Astrocyte of the spinal cord (primary cell): ENCODE measurements at regions not wholly inside any gene's neighbourhood (a gene's known extent, or its start where the extent isn't known, plus 50 kb on each side); places are given as distances from the start of the nearest gene placed in this dataset.

Experiments
- DNase-seq: peaks from one replicate; pipeline ENCODE4 v3.0.0; 2011; ENCODE audit warnings: low read depth, low spot score
- H3K4me3 ChIP-seq: 2 replicates; pipeline ENCODE4 v1.5.1; 2011; ENCODE audit warnings: low read depth, mild to moderate bottlenecking, low read length, moderate library complexity
- in situ Hi-C: cut with HindIII; loops from 2 replicates; pipeline ENCODE4 v1.10.0; 2017; ENCODE audit warnings: low sequenced_read_pairs
- TF ChIP-seq, protein P1 (sequence below): IDR thresholded peaks from 2 replicates; pipeline ENCODE4 v1.5.1; 2012; ENCODE audit warnings: low read depth, mild to moderate bottlenecking, low read length, inconsistent platforms

DNA sequence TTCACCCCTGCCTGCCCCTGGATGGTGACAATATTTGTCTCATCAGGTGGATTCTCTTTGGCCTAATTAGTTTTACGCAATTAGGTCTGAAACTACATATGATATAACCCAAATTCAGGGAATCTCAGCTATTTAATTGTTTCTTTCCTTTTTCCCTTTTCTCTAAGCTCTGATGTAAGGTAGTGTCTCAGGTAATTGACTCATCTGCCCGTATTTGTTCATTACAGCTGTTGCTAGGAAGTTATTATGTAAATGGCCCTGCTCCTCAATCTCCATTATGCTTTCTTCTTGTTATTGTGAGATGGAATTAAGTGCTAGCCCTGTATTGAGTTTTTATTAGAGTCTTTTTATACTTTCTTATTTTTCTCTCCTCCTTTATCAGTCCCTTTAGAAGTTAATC is 378.2 kb upstream of the ARID1B start:
- in situ Hi-C loops, result no loop called here
- TF ChIP-seq, protein P1, sequence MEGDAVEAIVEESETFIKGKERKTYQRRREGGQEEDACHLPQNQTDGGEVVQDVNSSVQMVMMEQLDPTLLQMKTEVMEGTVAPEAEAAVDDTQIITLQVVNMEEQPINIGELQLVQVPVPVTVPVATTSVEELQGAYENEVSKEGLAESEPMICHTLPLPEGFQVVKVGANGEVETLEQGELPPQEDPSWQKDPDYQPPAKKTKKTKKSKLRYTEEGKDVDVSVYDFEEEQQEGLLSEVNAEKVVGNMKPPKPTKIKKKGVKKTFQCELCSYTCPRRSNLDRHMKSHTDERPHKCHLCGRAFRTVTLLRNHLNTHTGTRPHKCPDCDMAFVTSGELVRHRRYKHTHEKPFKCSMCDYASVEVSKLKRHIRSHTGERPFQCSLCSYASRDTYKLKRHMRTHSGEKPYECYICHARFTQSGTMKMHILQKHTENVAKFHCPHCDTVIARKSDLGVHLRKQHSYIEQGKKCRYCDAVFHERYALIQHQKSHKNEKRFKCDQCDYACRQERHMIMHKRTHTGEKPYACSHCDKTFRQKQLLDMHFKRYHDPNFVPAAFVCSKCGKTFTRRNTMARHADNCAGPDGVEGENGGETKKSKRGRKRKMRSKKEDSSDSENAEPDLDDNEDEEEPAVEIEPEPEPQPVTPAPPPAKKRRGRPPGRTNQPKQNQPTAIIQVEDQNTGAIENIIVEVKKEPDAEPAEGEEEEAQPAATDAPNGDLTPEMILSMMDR, result no peak

DNA sequence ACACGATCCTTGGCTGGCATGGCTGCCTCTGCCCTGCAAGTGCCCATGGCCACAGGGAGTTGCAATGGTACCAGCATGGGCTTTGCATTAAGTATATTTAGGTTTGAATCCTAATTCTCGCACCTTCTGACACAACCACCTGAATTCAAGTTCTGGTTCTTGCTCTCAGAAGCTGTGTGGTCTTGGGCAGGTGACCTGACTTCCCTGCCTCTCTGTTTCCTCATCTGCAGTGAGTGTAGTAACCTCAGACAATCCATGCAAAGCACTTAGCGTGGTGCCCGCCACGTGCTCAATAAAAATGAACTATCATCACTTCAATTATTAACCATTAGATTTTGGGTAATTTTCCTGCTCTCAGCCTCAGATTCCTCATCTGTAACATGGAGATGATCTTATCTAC is 378.8 kb upstream of the ARID1B start:
- in situ Hi-C loops, result no loop called here
- TF ChIP-seq, protein P1, result no peak
- H3K4me3 ChIP-seq, result no peak overlapping the region
- DNase-seq, result no peak

More for the DNA sequence above, 378.2 kb upstream of the ARID1B start:
- no peak overlapping the region for H3K4me3 ChIP-seq
- DNase-seq, result no peak

DNA sequence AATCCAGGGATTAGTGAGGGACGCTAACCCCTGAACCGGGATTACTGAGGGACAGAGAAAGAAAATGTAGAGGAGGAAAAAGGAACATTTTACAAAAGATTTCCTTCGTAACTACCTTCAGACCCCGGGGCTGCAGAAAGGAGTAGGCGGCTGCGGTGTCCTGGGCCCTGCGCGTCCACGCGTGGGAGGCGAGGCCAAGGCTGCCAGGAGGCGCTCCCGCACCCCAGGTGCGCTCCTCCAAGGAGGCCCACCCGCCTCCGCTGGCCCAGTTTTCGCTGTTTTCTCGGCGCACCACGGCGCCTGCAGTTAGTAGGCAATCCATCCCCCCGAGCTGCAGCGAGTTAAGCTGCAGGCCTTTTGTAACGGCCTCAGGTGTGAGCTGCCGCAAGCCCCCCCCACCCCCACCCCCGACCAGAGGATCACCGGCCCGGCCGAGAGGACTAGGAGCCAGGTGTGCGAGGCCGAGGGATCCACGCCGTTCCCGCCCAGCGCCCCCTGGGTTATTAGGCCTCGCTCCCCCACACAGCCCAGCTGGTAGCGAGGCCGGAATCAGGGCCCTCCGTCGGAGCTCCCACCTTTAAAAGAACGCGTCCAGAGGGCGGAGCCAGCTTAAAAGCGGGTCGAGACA is 380.3 kb upstream of the ARID1B start:
- no peak overlapping the region for H3K4me3 ChIP-seq
- TF ChIP-seq, protein P1, result no peak
- in situ Hi-C loops, result no loop called here
- no peak for DNase-seq

DNA sequence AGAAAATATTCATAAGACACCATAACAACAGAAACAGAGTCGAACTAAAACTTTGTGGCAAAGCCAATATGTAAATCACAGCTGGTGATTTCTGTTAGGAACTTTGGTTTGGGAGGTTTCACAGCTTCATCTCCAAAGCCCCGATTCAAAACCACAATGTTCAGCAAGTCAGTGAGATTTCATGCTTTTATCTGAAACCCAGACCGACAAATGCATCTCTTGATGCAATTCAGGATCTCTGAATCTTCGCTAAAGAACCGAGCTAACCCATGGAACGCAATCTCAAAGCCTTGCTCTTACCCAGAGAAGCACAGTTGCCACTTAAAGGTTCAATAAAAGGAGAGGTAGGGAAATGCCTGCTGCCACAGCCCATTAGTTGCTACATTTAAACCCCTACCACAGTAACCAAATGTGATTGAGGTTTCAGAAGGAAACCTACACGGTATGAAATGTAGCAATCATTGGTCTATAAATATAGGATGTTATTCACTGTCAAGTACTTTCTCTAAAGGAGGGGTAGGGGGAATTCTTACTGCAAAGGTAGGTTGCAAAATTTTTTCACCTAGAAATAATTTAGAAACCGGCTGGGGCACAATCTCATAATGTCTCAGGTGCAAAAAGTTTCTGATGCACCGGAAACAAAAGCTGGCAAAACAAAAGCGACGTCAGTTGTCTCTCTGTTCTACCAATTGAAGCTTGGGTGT is 381.0 kb upstream of the ARID1B start:
- in situ Hi-C loops, result no loop called here
- no peak for DNase-seq
- H3K4me3 ChIP-seq, result no peak overlapping the region
- TF ChIP-seq, protein P1, result no peak

DNA sequence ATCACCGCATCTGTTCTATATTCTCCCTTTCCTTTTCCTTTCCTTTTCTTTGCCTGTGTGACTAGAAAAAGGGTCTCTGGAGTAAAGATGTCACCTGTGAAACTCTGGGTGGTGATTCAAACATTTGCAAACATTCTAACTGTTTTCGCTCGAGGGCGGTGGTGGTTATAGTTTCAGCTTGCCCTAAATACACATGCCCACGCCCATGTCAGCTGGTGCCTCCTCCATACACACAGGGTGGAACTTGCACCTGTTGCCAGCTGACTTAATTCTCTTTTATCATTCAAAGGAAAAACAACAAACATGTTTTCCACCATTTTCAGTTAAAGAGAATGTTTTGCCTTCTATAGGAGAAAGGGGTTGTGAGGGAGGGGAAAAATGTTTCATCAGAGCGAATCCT is 381.9 kb upstream of the ARID1B start:
- H3K4me3 ChIP-seq, result no peak overlapping the region
- in situ Hi-C loops, result no loop called here
- no peak for DNase-seq

DNA sequence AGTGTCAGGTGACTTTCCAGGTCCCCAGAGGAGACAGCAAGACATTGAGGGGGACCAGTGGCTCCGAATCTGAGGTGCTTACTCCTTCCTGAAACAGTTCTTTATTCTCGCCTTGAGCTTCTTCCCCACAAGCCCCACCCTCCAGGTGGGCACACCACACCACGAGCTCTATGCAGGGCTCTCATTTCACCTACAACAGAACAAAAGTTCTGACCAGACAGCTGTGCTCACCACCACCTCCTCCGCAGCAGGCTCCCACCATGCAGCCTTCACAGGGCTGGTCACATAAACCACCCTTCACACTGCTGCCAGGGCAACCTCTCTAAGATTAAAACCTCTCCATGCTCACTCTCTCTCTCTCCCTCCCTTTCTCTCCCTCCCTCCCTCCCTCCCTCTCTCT is 384.5 kb upstream of the ARID1B start:
- TF ChIP-seq, protein P1, result no peak

More for the DNA sequence above, 381.9 kb upstream of the ARID1B start:
- TF ChIP-seq, protein P1, result no peak

More for the DNA sequence above, 384.5 kb upstream of the ARID1B start:
- in situ Hi-C loops, result no loop called here
- H3K4me3 ChIP-seq, result no peak overlapping the region
- no peak for DNase-seq
